ENCODE measurements at regions not wholly inside any gene's neighbourhood (a gene's known extent, or its start where the extent isn't known, plus 50 kb on each side); places are given as distances from the start of the nearest gene placed in this dataset.

DNA sequence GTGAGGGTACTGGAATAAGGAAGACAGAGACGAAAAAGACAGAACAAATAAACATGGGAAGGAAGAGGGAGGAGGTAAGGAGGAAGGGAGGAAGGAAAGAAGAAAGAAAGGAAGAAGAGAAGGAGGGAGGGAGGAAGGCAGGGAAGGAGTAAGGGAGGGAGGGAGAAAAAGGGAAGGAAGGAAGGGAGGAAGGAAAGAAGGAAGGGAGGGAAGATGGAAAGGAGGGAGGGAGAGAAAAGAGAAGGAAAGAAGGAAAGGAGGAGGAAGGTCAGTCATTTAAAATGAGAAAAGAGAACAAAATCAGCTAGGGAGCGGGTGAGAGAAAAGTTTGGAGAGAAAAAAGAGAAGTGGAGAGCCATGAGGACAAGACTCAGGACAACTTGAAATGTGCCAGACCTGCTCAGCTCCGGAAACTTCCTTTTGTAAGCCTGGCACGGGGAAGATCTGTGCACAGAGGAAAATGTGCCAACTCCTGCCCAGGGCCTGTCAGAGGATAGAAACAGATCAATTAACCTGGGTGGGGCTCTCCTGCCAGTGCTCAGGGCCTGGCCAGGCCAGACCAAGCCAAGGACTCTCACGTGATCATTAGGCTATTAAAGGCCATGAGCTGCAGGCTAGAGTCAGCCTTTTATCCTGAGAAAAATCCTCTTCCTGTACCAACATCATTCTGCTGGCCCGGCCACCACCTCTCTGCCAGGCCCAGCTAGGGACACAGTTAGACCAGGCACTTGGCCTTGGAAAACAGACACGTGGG, 50.1 kb upstream of the BCL6 start:
- TF ChIP-seq, protein P1, sequence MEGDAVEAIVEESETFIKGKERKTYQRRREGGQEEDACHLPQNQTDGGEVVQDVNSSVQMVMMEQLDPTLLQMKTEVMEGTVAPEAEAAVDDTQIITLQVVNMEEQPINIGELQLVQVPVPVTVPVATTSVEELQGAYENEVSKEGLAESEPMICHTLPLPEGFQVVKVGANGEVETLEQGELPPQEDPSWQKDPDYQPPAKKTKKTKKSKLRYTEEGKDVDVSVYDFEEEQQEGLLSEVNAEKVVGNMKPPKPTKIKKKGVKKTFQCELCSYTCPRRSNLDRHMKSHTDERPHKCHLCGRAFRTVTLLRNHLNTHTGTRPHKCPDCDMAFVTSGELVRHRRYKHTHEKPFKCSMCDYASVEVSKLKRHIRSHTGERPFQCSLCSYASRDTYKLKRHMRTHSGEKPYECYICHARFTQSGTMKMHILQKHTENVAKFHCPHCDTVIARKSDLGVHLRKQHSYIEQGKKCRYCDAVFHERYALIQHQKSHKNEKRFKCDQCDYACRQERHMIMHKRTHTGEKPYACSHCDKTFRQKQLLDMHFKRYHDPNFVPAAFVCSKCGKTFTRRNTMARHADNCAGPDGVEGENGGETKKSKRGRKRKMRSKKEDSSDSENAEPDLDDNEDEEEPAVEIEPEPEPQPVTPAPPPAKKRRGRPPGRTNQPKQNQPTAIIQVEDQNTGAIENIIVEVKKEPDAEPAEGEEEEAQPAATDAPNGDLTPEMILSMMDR (conservative IDR thresholded peaks at IDR 0.05; ENCODE audit: low read length) = no peak
- no peak for TF ChIP-seq EZH2phosphoT487 (IDR thresholded peaks at IDR 0.05; ENCODE audit: borderline replicate concordance, low read depth, low read length)
